Testis (tissue), 2 donors: ENCODE measurements at regions not wholly inside any gene's neighbourhood (a gene's known extent, or its start where the extent isn't known, plus 50 kb on each side); places are given as distances from the start of the nearest gene placed in this dataset.

Source experiments
- DNase-seq: peaks from one replicate; pipeline ENCODE4 v3.0.0-alpha.2; 2019
- H3K27ac ChIP-seq, 2 donors: fragments of 200-600 bp; sonication (generic); one replicate each; pipeline ENCODE4 v1.5.1; 2019
- H3K27me3 ChIP-seq: fragments of 200-600 bp; sonication (generic); one replicate; pipeline ENCODE4 v1.5.1; 2019
- H3K36me3 ChIP-seq: fragments of 200-600 bp; sonication (generic); one replicate; pipeline ENCODE4 v1.5.1; 2017; ENCODE audit warnings: low read depth; ENCODE audit errors: missing control alignments
- H3K4me1 ChIP-seq: fragments of 200-600 bp; sonication (generic); one replicate; pipeline ENCODE4 v1.5.1; 2019
- H3K4me3 ChIP-seq, 2 donors: fragments of 200-600 bp; sonication (generic); one replicate each; pipeline ENCODE4 v1.5.1; 2017 to 2019
- H3K9me3 ChIP-seq: fragments of 200-600 bp; sonication (generic); one replicate; pipeline ENCODE4 v1.5.1; 2017
- POLR2A ChIP-seq: fragments of 450-650 bp; IDR thresholded peaks from one replicate; pipeline ENCODE4 v1.6.1; 2017; ENCODE audit warnings: antibody characterized with exemption, mild to moderate bottlenecking, moderate library complexity
- WGBS, 2 donors: methylation state at CpG; one replicate each; pipeline ENCODE4 v1.1.5; 2018; 5-methylcytosine and 5-hydroxymethylcytosine counted together
- intact Hi-C: fragments of 100-400 bp; cut with DNase I; formaldehyde crosslinking; loops from one replicate; pipeline ENCODE4 v1.15.1; 2023; ENCODE audit warnings: low total_unique reads
- TF ChIP-seq, protein P1 (sequence below), 3 experiments: fragments of 450-650 bp in 2 of 3; fragments of 200-600 bp in 1 of 3; sonication (generic) in 1 of 3; IDR thresholded peaks; one replicate each; pipeline ENCODE4 v1.5.1; 2016 to 2019; ENCODE audit warnings: antibody characterized with exemption in 3 of 3, mild to moderate bottlenecking in 2 of 3, moderate library complexity in 1 of 3

DNA sequence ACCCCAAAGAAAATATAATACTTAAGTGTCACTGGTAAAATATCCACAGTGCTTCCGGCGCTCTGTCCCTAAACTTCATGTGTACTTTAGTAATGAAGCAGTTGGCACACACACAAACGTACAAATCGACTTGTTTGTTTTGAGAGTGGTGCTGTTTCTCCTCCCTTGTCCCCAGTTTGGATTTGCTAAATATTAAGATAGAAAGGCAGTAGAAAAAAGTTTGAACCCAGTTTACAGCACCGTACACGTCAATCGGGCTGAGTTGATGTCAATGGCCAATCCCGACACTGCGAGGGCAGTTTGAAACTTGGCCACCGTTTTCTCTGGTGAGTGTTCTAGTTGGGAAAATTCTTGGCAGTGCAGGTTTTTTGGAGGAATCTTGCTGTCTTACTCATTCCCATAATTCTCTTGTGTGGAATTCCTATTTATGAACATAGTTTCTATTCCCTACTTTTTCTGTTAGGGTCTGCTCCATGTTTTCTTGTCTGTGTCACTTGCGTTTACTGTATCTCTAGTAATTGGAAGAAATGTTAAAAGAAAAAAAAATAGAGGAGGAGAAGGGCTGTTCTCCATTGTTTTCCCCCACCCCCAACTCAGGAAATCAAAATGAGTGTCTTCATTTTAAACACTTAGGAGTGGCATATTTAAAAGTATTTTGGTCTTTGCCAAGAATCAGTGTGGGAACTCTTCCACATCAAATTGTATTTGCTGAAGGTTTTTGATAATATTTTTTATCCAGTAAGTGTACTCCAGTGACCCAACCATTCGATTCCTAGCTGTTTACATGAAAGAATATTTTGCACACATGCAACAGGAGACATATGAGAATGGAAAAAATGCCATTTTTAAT, 72.3 kb downstream of the OR2B2 start:
- DNase-seq: peak; percentile 76
- Histone ChIP-seq H3K9me3 (no peaks in the 10 kb centered on the region), H3K27me3 (no peaks in the 10 kb centered on the region), H3K4me1 (peaks cover 5% of the 10 kb centered on the region), H3K4me3 (peak overlapping the region; percentile 87 to 95), H3K36me3 (no peaks in the 10 kb centered on the region), H3K27ac (peak overlapping the region; percentile 95 to 96)
- TF ChIP-seq POLR2A: no peak
- TF ChIP-seq, protein P1, sequence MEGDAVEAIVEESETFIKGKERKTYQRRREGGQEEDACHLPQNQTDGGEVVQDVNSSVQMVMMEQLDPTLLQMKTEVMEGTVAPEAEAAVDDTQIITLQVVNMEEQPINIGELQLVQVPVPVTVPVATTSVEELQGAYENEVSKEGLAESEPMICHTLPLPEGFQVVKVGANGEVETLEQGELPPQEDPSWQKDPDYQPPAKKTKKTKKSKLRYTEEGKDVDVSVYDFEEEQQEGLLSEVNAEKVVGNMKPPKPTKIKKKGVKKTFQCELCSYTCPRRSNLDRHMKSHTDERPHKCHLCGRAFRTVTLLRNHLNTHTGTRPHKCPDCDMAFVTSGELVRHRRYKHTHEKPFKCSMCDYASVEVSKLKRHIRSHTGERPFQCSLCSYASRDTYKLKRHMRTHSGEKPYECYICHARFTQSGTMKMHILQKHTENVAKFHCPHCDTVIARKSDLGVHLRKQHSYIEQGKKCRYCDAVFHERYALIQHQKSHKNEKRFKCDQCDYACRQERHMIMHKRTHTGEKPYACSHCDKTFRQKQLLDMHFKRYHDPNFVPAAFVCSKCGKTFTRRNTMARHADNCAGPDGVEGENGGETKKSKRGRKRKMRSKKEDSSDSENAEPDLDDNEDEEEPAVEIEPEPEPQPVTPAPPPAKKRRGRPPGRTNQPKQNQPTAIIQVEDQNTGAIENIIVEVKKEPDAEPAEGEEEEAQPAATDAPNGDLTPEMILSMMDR (IDR thresholded peaks at IDR 0.05): no peak
- 8% methylated on average over 12 of the region's 12 CpGs for WGBS, 2 donors
- intact Hi-C loops: no loop called here

- H3K4me1 ChIP-seq: peaks cover 5% of the 10 kb centered on the region
- TF ChIP-seq, protein P1 (IDR thresholded peaks at IDR 0.05): no peak
- TF ChIP-seq POLR2A: no peak
- intact Hi-C loops: no loop called here
- no peaks in the 10 kb centered on the region for H3K36me3 ChIP-seq
- peak overlapping the region; percentile 95 to 96 for H3K27ac ChIP-seq
- peak; percentile 79 for DNase-seq
- WGBS, 2 donors: 0 to 1% methylated on average over 18 to 31 of the region's 31 CpGs
- no peaks in the 10 kb centered on the region for H3K27me3 ChIP-seq
- no peaks in the 10 kb centered on the region for H3K9me3 ChIP-seq
- peak overlapping the region; percentile 87 to 95 for H3K4me3 ChIP-seq
These were observed 73.1 kb downstream of the OR2B2 start for GRCh38 chr6:27838945-27839625.

- intact Hi-C loops: no loop called here
- DNase-seq: peak; percentile 91
- TF ChIP-seq POLR2A: peak; percentile 67
- TF ChIP-seq, protein P1 (IDR thresholded peaks at IDR 0.05): peak in 1 of 3 experiments; percentile 51
- 0% methylated on average over 48 to 66 of the region's 66 CpGs for WGBS, 2 donors
- no peaks in the 10 kb centered on the region for H3K9me3 ChIP-seq
- no peaks in the 10 kb centered on the region for H3K36me3 ChIP-seq
- peaks cover 5% of the 10 kb centered on the region for H3K4me1 ChIP-seq
- peak overlapping the region; percentile 87 to 95 for H3K4me3 ChIP-seq
- no peaks in the 10 kb centered on the region for H3K27me3 ChIP-seq
- H3K27ac ChIP-seq: peak overlapping the region; percentile 95 to 96
These were observed 73.9 kb downstream of the OR2B2 start for GRCh38 chr6:27838058-27838944.

GRCh38 chr6:27837625-27838057, 74.6 kb downstream of the OR2B2 start:
- H3K27me3 ChIP-seq: no peaks in the 10 kb centered on the region
- no peaks in the 10 kb centered on the region for H3K36me3 ChIP-seq
- DNase-seq: no peak
- H3K4me1 ChIP-seq: peaks cover 5% of the 10 kb centered on the region
- no peaks in the 10 kb centered on the region for H3K9me3 ChIP-seq
- peak overlapping the region; percentile 87 to 95 for H3K4me3 ChIP-seq
- intact Hi-C loops: no loop called here
- H3K27ac ChIP-seq: peak overlapping the region; percentile 95 to 96
- 0% methylated on average over 11 of the region's 11 CpGs for WGBS, 2 donors
- no peak for TF ChIP-seq POLR2A
- TF ChIP-seq, protein P1 (IDR thresholded peaks at IDR 0.05): no peak
